ENCODE measurements at regions not wholly inside any gene's neighbourhood (a gene's known extent, or its start where the extent isn't known, plus 50 kb on each side); places are given as distances from the start of the nearest gene placed in this dataset.

DNA sequence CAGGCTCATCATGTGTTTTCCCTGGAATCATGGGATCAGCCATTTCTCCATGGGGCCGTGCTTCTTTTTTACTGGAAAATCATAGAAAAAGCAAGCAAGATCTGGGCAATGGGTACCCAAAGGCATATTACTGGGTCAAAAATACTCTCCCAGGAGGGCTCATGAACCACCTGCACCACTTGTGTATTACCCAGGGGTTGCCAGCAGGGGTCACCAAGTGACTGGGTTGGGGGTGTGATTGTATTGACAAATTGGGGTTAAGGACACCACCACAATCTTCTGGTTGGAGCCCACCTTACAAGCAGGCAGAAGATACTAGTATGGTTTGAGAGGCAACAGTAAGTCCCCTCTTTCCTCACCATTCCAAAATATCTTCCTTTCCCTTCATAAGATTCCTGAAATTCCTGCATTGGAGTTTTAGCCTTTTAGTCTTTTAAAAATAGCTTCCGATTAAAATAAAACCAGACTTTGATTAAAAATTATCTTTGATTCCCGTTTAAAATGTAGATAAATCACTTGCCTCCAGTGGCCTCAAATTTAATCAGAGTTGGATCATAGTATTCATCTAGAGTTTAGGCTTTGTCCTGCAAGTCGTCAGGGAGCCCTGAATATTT lies 603.3 kb downstream of the KIF4B start:
- in situ Hi-C loops (cut with MboI; ENCODE audit: low sequenced_read_pairs) = no loop called here
- TF ChIP-seq RAD21 (IDR thresholded peaks at IDR 0.05; ENCODE audit: low read length) = peak; percentile 72
- TF ChIP-seq POLR2A (IDR thresholded peaks at IDR 0.05; ENCODE audit: low read depth, low read length) = no peak
- TF ChIP-seq, protein P1, sequence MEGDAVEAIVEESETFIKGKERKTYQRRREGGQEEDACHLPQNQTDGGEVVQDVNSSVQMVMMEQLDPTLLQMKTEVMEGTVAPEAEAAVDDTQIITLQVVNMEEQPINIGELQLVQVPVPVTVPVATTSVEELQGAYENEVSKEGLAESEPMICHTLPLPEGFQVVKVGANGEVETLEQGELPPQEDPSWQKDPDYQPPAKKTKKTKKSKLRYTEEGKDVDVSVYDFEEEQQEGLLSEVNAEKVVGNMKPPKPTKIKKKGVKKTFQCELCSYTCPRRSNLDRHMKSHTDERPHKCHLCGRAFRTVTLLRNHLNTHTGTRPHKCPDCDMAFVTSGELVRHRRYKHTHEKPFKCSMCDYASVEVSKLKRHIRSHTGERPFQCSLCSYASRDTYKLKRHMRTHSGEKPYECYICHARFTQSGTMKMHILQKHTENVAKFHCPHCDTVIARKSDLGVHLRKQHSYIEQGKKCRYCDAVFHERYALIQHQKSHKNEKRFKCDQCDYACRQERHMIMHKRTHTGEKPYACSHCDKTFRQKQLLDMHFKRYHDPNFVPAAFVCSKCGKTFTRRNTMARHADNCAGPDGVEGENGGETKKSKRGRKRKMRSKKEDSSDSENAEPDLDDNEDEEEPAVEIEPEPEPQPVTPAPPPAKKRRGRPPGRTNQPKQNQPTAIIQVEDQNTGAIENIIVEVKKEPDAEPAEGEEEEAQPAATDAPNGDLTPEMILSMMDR (conservative IDR thresholded peaks at IDR 0.05; ENCODE audit: low read depth, low read length) = peak; percentile 56
- TF ChIP-seq RFX5 (IDR thresholded peaks at IDR 0.05; ENCODE audit: low read depth, low read length) = no peak
- TF ChIP-seq SMC3 (IDR thresholded peaks at IDR 0.05; ENCODE audit: low read depth, low read length) = peak; percentile 59
- H2BK15ac ChIP-seq (ENCODE audit: low read depth, low read length) = no peak overlapping the region
- ATAC-seq (ENCODE audit: low read depth) (peak; percentile 44; the same call in 1 of the 2 replicates), DNase-seq (no peak)
- 0% methylated on average over 2 of the region's 4 CpGs; no CpG with 5 or more reads in 1 of the 2 experiments for WGBS, 2 experiments (ENCODE audit: extremely low coverage in 2 of 2, insufficient read length in 1 of 2)
- H3K4ac ChIP-seq (ENCODE audit: low read depth, low read length) = no peak overlapping the region
- no peaks in the 10 kb centered on the region for H3K79me1 ChIP-seq (ENCODE audit: low read depth in 1 of 2, low read length in 2 of 2)
- H2AK9ac ChIP-seq (replicated peaks; ENCODE audit: low read depth, low read length, poor library complexity) = no peak overlapping the region
- no peak overlapping the region for H3K23ac ChIP-seq (ENCODE audit: low read depth, low read length)
- no peak overlapping the region for H3K4me3 ChIP-seq (ENCODE audit: insufficient read depth, low read depth, low read length)
- H2AFZ ChIP-seq (replicated peaks; ENCODE audit: low read length, poor library complexity) = no peak overlapping the region
- H2BK5ac ChIP-seq (ENCODE audit: low read depth, low read length, poor library complexity, severe bottlenecking) = no peak overlapping the region
- dilution Hi-C loops (cut with HindIII; ENCODE audit: low sequenced_read_pairs, unreplicated experiment) = no loop called here
- H3K4me1 ChIP-seq (ENCODE audit: control insufficient read depth, insufficient read depth, low read length) = no peaks in the 10 kb centered on the region
- H3K56ac ChIP-seq (ENCODE audit: extremely low read depth, insufficient read depth, low read length) = no peak overlapping the region
- H3K18ac ChIP-seq (ENCODE audit: low read depth, low read length) = no peak overlapping the region
- H3K36me3 ChIP-seq (ENCODE audit: control insufficient read depth, insufficient read depth, low read length) = no peaks in the 10 kb centered on the region
- H3K9me1 ChIP-seq (ENCODE audit: insufficient read depth, low read length) = no peaks in the 10 kb centered on the region
- peaks cover 2% of the 10 kb centered on the region; the same call in 1 of the 2 replicates for H3K9me3 ChIP-seq (ENCODE audit: control insufficient read depth, insufficient read depth, low read length)
- ChIA-PET CTCF (interaction anchor here (0.5 to 0.6 kb wide), 2 partner anchors 642 to 1213 kb away, joined by 3 read pairs; no protein-coding TSS in a partner anchor), POLR2A (ENCODE audit: unreplicated experiment) (no interaction called here)
- H3K27ac ChIP-seq (ENCODE audit: insufficient read depth, low read length) = no peak overlapping the region
- H4K20me1 ChIP-seq (ENCODE audit: insufficient read depth, low read length) = no peaks in the 10 kb centered on the region
- no peak overlapping the region for H3K9ac ChIP-seq (ENCODE audit: low read depth, low read length)
- no peak overlapping the region for H3K4me2 ChIP-seq (ENCODE audit: low read depth, low read length)
- intact Hi-C loops (cut with micrococcal nuclease) = loop anchor here (1.0 to 5.0 kb wide), 2 partner anchors 1207 to 1515 kb away; no protein-coding TSS in a partner anchor
- no peak overlapping the region for H4K91ac ChIP-seq (ENCODE audit: insufficient read depth, low read depth, low read length)
- no peak overlapping the region for H2BK20ac ChIP-seq (ENCODE audit: low read depth, low read length)
- H3K27me3 ChIP-seq (ENCODE audit: control insufficient read depth, insufficient read depth, low read length) = no peaks in the 10 kb centered on the region
- H2BK120ac ChIP-seq (ENCODE audit: low read depth, low read length) = no peak overlapping the region
- BruUV-seq (replicated peaks) = no TSS peak
- no peak overlapping the region for H4K8ac ChIP-seq (ENCODE audit: low read depth in 2 of 2, low read length in 2 of 2)
- H2AK5ac ChIP-seq (ENCODE audit: low read depth, low read length) = no peak overlapping the region
- no peak overlapping the region for H4K5ac ChIP-seq (ENCODE audit: low read depth, low read length)
- no peak overlapping the region for H3K14ac ChIP-seq (replicated peaks; ENCODE audit: low read depth, low read length)
